Suprapubic skin (tissue), 4 donors: ENCODE measurements at regions not wholly inside any gene's neighbourhood (a gene's known extent, or its start where the extent isn't known, plus 50 kb on each side); places are given as distances from the start of the nearest gene placed in this dataset.

Experiments used
- CTCF ChIP-seq, 2 donors: fragments of 200-600 bp in 1 of 2; fragments of 450-650 bp in 1 of 2; sonication (generic) in 1 of 2; IDR thresholded peaks; one replicate each; pipeline ENCODE4 v1.5.1; 2016 to 2019; ENCODE audit warnings: antibody characterized with exemption in 2 of 2, mild to moderate bottlenecking in 1 of 2, moderate library complexity in 1 of 2
- POLR2A ChIP-seq, 2 donors: fragments of 450-650 bp; IDR thresholded peaks; one replicate each; pipeline ENCODE4 v1.6.1; 2017; ENCODE audit warnings: antibody characterized with exemption in 2 of 2, mild to moderate bottlenecking in 2 of 2, moderate library complexity in 2 of 2
- POLR2AphosphoS5 ChIP-seq, 3 donors: sonication (generic); formaldehyde crosslinking; IDR thresholded peaks; one replicate each; pipeline ENCODE4 v1.6.1; 2017; ENCODE audit warnings: antibody characterized with exemption in 3 of 3

GRCh38 chr15:93291380-93291779 lies 202.4 kb upstream of the RGMA start:
- TF ChIP-seq CTCF (IDR thresholded peaks at IDR 0.05): no peak
- TF ChIP-seq POLR2AphosphoS5 (IDR thresholded peaks at IDR 0.05): no peak
- no peak for TF ChIP-seq POLR2A (IDR thresholded peaks at IDR 0.05)
